GM23248 (cell line): ENCODE measurements at regions not wholly inside any gene's neighbourhood (a gene's known extent, or its start where the extent isn't known, plus 50 kb on each side); places are given as distances from the start of the nearest gene placed in this dataset.

Source experiments
- EZH2 ChIP-seq: fragments of 200-600 bp; sonication (generic); IDR thresholded peaks from 2 replicates; pipeline ENCODE4 v1.6.1; 2018; ENCODE audit warnings: antibody characterized with exemption, mild to moderate bottlenecking; ENCODE audit not compliant: insufficient read depth, poor library complexity, severe bottlenecking
- EZH2phosphoT487 ChIP-seq: fragments of 200-600 bp; sonication (generic); IDR thresholded peaks from 2 replicates; pipeline ENCODE4 v1.6.1; 2018; ENCODE audit warnings: antibody characterized with exemption, moderate library complexity, mild to moderate bottlenecking, low read depth; ENCODE audit not compliant: insufficient read depth

GRCh38 chr12:74889073-74889472, 320.6 kb downstream of the KCNC2 start:
- TF ChIP-seq EZH2 (no peak), EZH2phosphoT487 (no peak)
